Activated naive CD8-positive, alpha-beta T cell (primary cell): ENCODE measurements at regions not wholly inside any gene's neighbourhood (a gene's known extent, or its start where the extent isn't known, plus 50 kb on each side); places are given as distances from the start of the nearest gene placed in this dataset.
"Not testable (repeated sequence)": the region's sequence is repeated elsewhere in the genome, so short reads cannot be mapped to it uniquely, and the experiment has no call there.

Experiments
- H3K27ac Mint-ChIP-seq: one replicate; pipeline ENCODE4 v1.8.0; 2021; ENCODE audit warnings: mixed read lengths
- H3K27me3 Mint-ChIP-seq: one replicate; pipeline ENCODE4 v1.8.0; 2021; ENCODE audit warnings: mixed read lengths
- H3K36me3 Mint-ChIP-seq: one replicate; pipeline ENCODE4 v1.8.0; 2021; ENCODE audit warnings: mixed read lengths
- H3K4me1 Mint-ChIP-seq: one replicate; pipeline ENCODE4 v1.8.0; 2021; ENCODE audit warnings: low read depth, mixed read lengths
- H3K4me3 Mint-ChIP-seq: one replicate; pipeline ENCODE4 v1.8.0; 2021; ENCODE audit warnings: mild to moderate bottlenecking, mixed read lengths
- H3K9me3 Mint-ChIP-seq: one replicate; pipeline ENCODE4 v1.8.0; 2021; ENCODE audit warnings: low read depth, mixed read lengths

- Mint-ChIP-seq H3K27ac (no peak overlapping the region), H3K9me3 (peaks cover 4% of the 10 kb centered on the region), H3K4me3 (no peak overlapping the region), H3K4me1 (no peaks in the 10 kb centered on the region), H3K36me3 (no peaks in the 10 kb centered on the region), H3K27me3 (no peaks in the 10 kb centered on the region)
Observed at GRCh38 chr13:89490661-89491060, 1819.5 kb downstream of the SLITRK5 start.

GRCh38 chr13:89496478-89496877 is 1825.3 kb downstream of the SLITRK5 start:
- Mint-ChIP-seq H3K27ac (no peak overlapping the region), H3K4me3 (no peak overlapping the region), H3K27me3 (no peaks in the 10 kb centered on the region), H3K4me1 (no peaks in the 10 kb centered on the region), H3K9me3 (peaks cover 4% of the 10 kb centered on the region), H3K36me3 (no peaks in the 10 kb centered on the region)

DNA sequence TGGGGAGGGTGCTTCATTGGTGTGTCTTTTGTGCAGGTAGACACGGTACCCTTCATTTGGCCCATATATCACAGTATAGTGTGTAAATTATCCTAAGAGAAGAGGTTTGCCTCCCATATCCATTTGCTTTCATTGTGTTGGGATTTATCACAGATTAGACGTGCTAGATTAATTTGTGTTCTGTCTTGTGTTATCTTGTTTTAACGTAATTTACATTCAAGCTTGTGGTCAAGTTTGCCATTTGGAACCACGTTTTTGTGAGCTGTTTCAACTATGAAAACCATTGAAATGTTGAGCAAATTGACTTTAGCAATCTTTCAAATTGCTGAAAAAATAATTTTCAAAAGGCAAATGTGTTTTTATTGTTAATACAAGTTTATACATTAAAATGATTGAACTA is 1826.5 kb downstream of the SLITRK5 start:
- Mint-ChIP-seq H3K9me3 (peaks cover 4% of the 10 kb centered on the region), H3K36me3 (no peaks in the 10 kb centered on the region), H3K4me3 (no peak overlapping the region), H3K27ac (no peak overlapping the region), H3K27me3 (no peaks in the 10 kb centered on the region), H3K4me1 (no peaks in the 10 kb centered on the region)

- no peak overlapping the region for H3K4me3 Mint-ChIP-seq
Observed at GRCh38 chr13:89502286-89502685, 1831.1 kb downstream of the SLITRK5 start.

GRCh38 chr13:89514534-89515312 is 1832.8 kb upstream of the MIR17HG start:
- peaks cover 6% of the 10 kb centered on the region for H3K9me3 Mint-ChIP-seq
- no peaks in the 10 kb centered on the region for H3K36me3 Mint-ChIP-seq
- no peak overlapping the region for H3K4me3 Mint-ChIP-seq
- no peak overlapping the region for H3K27ac Mint-ChIP-seq
- H3K4me1 Mint-ChIP-seq, result no peaks in the 10 kb centered on the region
- no peaks in the 10 kb centered on the region for H3K27me3 Mint-ChIP-seq

More at GRCh38 chr13:89502286-89502685, 1831.1 kb downstream of the SLITRK5 start:
- H3K4me1 Mint-ChIP-seq, result no peaks in the 10 kb centered on the region
- no peak overlapping the region for H3K27ac Mint-ChIP-seq
- H3K36me3 Mint-ChIP-seq, result no peaks in the 10 kb centered on the region
- H3K27me3 Mint-ChIP-seq, result no peaks in the 10 kb centered on the region
- no peaks in the 10 kb centered on the region for H3K9me3 Mint-ChIP-seq

GRCh38 chr13:89515948-89516347 is 1831.5 kb upstream of the MIR17HG start:
- Mint-ChIP-seq H3K4me1 (no peaks in the 10 kb centered on the region), H3K27me3 (no peaks in the 10 kb centered on the region), H3K4me3 (no peak overlapping the region), H3K36me3 (no peaks in the 10 kb centered on the region), H3K9me3 (peaks cover 3% of the 10 kb centered on the region), H3K27ac (no peak overlapping the region)

- peaks cover 3% of the 10 kb centered on the region for H3K9me3 Mint-ChIP-seq
- H3K27me3 Mint-ChIP-seq, result no peaks in the 10 kb centered on the region
- no peaks in the 10 kb centered on the region for H3K36me3 Mint-ChIP-seq
- no peak overlapping the region for H3K4me3 Mint-ChIP-seq
- H3K4me1 Mint-ChIP-seq, result no peaks in the 10 kb centered on the region
- no peak overlapping the region for H3K27ac Mint-ChIP-seq
Observed at GRCh38 chr13:89518289-89519077, 1829.0 kb upstream of the MIR17HG start.

GRCh38 chr13:89520468-89520867 is 1827.0 kb upstream of the MIR17HG start:
- Mint-ChIP-seq H3K4me1 (no peaks in the 10 kb centered on the region), H3K27ac (no peak overlapping the region), H3K27me3 (no peaks in the 10 kb centered on the region), H3K4me3 (no peak overlapping the region), H3K36me3 (no peaks in the 10 kb centered on the region), H3K9me3 (peaks cover 3% of the 10 kb centered on the region)

DNA sequence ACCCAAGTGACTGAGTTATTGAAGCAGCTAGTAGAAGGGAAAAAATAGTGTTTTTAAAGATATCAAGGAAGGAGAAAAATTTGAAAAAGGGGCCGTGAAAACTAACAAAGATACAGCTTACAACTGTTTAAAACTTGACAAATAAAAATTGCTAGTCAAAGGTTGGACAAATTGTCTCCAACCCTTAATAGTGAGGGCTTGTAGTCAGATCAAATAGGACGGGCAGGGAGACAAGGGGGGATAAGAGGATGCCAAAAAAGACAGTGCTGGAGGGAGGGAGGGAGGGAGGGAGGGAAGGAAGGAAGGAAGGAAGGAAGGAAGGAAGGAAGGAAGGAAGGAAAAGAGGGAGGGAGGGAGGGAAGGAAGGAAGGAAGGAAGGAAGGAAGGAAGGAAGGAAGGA is 1825.8 kb upstream of the MIR17HG start:
- H3K9me3 Mint-ChIP-seq, H3K4me3 Mint-ChIP-seq, H3K36me3 Mint-ChIP-seq, H3K27ac Mint-ChIP-seq, H3K27me3 Mint-ChIP-seq, H3K4me1 Mint-ChIP-seq: not testable (repeated sequence)

- no peak overlapping the region for H3K4me3 Mint-ChIP-seq
- no peaks in the 10 kb centered on the region for H3K36me3 Mint-ChIP-seq
- no peaks in the 10 kb centered on the region for H3K4me1 Mint-ChIP-seq
- H3K9me3 Mint-ChIP-seq, result peaks cover 9% of the 10 kb centered on the region
- no peak overlapping the region for H3K27ac Mint-ChIP-seq
- no peaks in the 10 kb centered on the region for H3K27me3 Mint-ChIP-seq
Observed at GRCh38 chr13:89541091-89542030, 1806.1 kb upstream of the MIR17HG start.

- Mint-ChIP-seq H3K27ac (no peak overlapping the region), H3K4me1 (no peaks in the 10 kb centered on the region), H3K9me3 (peaks cover 7% of the 10 kb centered on the region), H3K27me3 (no peaks in the 10 kb centered on the region), H3K36me3 (no peaks in the 10 kb centered on the region), H3K4me3 (no peak overlapping the region)
Observed at GRCh38 chr13:89550938-89551337, 1796.5 kb upstream of the MIR17HG start.

- Mint-ChIP-seq H3K4me3 (no peak overlapping the region), H3K36me3 (no peaks in the 10 kb centered on the region)
Observed at GRCh38 chr13:89554801-89555200, 1792.7 kb upstream of the MIR17HG start.

DNA sequence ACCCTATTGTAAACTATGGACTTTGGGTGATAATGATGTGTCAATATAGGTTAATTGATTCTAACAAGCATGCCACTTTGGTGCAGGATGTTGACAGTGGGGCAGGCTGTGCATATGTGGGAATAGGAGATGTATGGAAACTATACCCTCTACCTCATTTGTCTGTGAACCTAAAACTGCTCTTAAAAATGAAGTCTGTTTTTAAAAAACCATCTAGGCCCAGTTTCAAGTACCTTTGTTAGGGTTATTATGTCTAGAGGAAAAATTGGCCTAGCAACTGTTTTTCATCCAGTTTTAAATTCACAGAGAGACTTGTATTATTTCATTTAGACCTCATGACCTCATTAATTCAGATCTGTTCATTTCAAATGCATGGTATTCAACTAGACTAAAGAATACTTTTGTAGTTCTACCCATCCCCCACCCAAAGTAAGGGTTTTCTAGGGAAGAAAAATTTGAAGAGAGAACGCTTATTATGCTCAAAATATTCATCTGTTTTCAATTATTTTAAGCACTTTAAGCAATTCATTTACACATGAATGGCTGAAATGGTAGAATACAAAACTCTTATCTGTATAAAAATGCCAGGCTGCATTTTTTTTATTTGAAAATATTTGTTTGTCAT is 1781.9 kb upstream of the MIR17HG start:
- Mint-ChIP-seq H3K4me1 (no peaks in the 10 kb centered on the region), H3K27ac (no peak overlapping the region), H3K36me3 (no peaks in the 10 kb centered on the region), H3K4me3 (no peak overlapping the region), H3K9me3 (peaks cover 10% of the 10 kb centered on the region), H3K27me3 (no peaks in the 10 kb centered on the region)

More at GRCh38 chr13:89554801-89555200, 1792.7 kb upstream of the MIR17HG start:
- Mint-ChIP-seq H3K4me1 (no peaks in the 10 kb centered on the region), H3K9me3 (peaks cover 4% of the 10 kb centered on the region), H3K27me3 (no peaks in the 10 kb centered on the region), H3K27ac (no peak overlapping the region)

- Mint-ChIP-seq H3K4me3 (no peak overlapping the region), H3K4me1 (no peaks in the 10 kb centered on the region), H3K27me3 (no peaks in the 10 kb centered on the region), H3K9me3 (peaks cover 10% of the 10 kb centered on the region), H3K36me3 (no peaks in the 10 kb centered on the region), H3K27ac (no peak overlapping the region)
Observed at GRCh38 chr13:89567025-89567424, 1780.5 kb upstream of the MIR17HG start.
